NB4 (cell line): ENCODE measurements at regions not wholly inside any gene's neighbourhood (a gene's known extent, or its start where the extent isn't known, plus 50 kb on each side); places are given as distances from the start of the nearest gene placed in this dataset.

ENCODE experiments used
- MAX ChIP-seq: IDR thresholded peaks from 2 replicates; pipeline ENCODE4 v1.6.1; 2011; ENCODE audit warnings: low read depth, low read length
- MYC ChIP-seq: IDR thresholded peaks from 2 replicates; pipeline ENCODE4 v1.6.1; 2011; ENCODE audit warnings: low read depth, low read length
- POLR2A ChIP-seq: IDR thresholded peaks from 2 replicates; pipeline ENCODE4 v1.6.1; 2011; ENCODE audit warnings: mild to moderate bottlenecking; ENCODE audit not compliant: insufficient read length; ENCODE audit errors: extremely low read depth
- TF ChIP-seq, protein P1 (sequence below): IDR thresholded peaks from one replicate; pipeline ENCODE4 v1.5.1; 2012; ENCODE audit warnings: low read depth, low read length

DNA sequence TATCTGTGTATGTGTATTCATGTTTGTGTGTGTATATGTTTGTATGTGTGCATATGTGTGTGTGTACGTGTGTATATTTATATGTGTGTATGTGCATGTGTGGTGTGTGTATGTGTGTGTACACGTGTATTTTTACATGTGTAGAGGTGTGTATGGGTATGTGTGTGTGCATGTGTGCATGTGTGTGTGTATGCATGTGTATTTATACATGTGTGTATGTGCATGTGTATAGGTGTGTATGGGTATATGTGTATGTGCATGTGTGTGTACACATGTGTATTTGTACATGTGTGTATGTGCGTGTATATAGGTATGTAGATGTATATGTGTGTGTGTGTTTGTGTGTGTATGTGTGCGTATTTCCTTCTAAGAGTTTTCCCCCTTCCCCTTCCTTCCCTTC, 207.7 kb upstream of the ATP6AP2 start:
- TF ChIP-seq POLR2A (no peak), MAX (no peak), MYC (no peak)
- TF ChIP-seq, protein P1, sequence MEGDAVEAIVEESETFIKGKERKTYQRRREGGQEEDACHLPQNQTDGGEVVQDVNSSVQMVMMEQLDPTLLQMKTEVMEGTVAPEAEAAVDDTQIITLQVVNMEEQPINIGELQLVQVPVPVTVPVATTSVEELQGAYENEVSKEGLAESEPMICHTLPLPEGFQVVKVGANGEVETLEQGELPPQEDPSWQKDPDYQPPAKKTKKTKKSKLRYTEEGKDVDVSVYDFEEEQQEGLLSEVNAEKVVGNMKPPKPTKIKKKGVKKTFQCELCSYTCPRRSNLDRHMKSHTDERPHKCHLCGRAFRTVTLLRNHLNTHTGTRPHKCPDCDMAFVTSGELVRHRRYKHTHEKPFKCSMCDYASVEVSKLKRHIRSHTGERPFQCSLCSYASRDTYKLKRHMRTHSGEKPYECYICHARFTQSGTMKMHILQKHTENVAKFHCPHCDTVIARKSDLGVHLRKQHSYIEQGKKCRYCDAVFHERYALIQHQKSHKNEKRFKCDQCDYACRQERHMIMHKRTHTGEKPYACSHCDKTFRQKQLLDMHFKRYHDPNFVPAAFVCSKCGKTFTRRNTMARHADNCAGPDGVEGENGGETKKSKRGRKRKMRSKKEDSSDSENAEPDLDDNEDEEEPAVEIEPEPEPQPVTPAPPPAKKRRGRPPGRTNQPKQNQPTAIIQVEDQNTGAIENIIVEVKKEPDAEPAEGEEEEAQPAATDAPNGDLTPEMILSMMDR = no peak
